Activated CD4-positive, alpha-beta T cell treated with anti-CD3 and anti-CD28 coated beads, Interleukin-2, amount 10 ng/mL, durations not matched to agents 24 days and 14 days (primary cell): ENCODE measurements at regions not wholly inside any gene's neighbourhood (a gene's known extent, or its start where the extent isn't known, plus 50 kb on each side); places are given as distances from the start of the nearest gene placed in this dataset.
"Not testable (repeated sequence)": the region's sequence is repeated elsewhere in the genome, so short reads cannot be mapped to it uniquely, and the experiment has no call there.

Source experiments
- DNase-seq: peaks from one replicate; pipeline ENCODE4 v3.0.0; 2022
- H3K27ac Mint-ChIP-seq: one replicate; pipeline ENCODE4 v1.8.0; 2022; ENCODE audit warnings: mild to moderate bottlenecking, mixed read lengths
- H3K27me3 Mint-ChIP-seq: one replicate; pipeline ENCODE4 v1.8.0; 2022; ENCODE audit warnings: mixed read lengths
- H3K36me3 Mint-ChIP-seq: one replicate; pipeline ENCODE4 v1.8.0; 2022; ENCODE audit warnings: low read depth, mild to moderate bottlenecking, mixed read lengths
- H3K4me1 Mint-ChIP-seq: one replicate; pipeline ENCODE4 v1.8.0; 2021; ENCODE audit warnings: mixed read lengths
- H3K4me3 Mint-ChIP-seq: one replicate; pipeline ENCODE4 v1.8.0; 2022; ENCODE audit warnings: mild to moderate bottlenecking, moderate library complexity, mixed read lengths
- H3K9me3 Mint-ChIP-seq: one replicate; pipeline ENCODE4 v1.8.0; 2021; ENCODE audit warnings: mixed read lengths
- intact Hi-C: fragments of 100-400 bp; cut with micrococcal nuclease; formaldehyde crosslinking; loops from one replicate; pipeline ENCODE4 v1.15.1; 2023

DNA sequence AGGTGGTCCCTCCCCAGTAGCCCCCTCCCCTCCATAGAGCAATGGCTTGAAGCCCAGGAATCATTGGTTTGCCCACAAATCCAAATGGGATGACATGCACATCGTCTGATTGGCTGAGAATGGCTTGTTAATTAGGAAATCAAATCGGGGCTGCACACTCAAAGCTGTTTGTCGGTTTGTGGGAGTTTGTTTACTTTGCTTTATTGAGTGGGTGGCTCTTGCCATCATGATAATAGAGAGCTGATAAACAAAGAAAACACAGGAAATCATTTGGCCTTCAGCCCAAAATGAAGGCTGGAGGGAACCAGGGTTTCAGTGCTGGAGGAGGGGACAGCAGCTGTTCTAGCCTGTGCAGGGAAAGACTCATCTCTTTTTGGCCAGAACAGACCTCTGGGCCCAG, 316.3 kb downstream of the CBLN1 start:
- intact Hi-C loops, result no loop called here
- no peaks in the 10 kb centered on the region for H3K9me3 Mint-ChIP-seq
- H3K4me1 Mint-ChIP-seq, result no peaks in the 10 kb centered on the region
- DNase-seq, result no peak
- H3K36me3 Mint-ChIP-seq, result no peaks in the 10 kb centered on the region
- H3K27me3 Mint-ChIP-seq, result no peaks in the 10 kb centered on the region
- H3K4me3 Mint-ChIP-seq, result no peak overlapping the region
- no peak overlapping the region for H3K27ac Mint-ChIP-seq

GRCh38 chr16:48963901-48964615, 317.6 kb downstream of the CBLN1 start:
- H3K27me3 Mint-ChIP-seq, result no peaks in the 10 kb centered on the region
- no peak overlapping the region for H3K4me3 Mint-ChIP-seq
- no peaks in the 10 kb centered on the region for H3K36me3 Mint-ChIP-seq
- DNase-seq, result no peak
- intact Hi-C loops, result no loop called here
- no peaks in the 10 kb centered on the region for H3K4me1 Mint-ChIP-seq
- H3K9me3 Mint-ChIP-seq, result no peaks in the 10 kb centered on the region
- no peak overlapping the region for H3K27ac Mint-ChIP-seq

DNA sequence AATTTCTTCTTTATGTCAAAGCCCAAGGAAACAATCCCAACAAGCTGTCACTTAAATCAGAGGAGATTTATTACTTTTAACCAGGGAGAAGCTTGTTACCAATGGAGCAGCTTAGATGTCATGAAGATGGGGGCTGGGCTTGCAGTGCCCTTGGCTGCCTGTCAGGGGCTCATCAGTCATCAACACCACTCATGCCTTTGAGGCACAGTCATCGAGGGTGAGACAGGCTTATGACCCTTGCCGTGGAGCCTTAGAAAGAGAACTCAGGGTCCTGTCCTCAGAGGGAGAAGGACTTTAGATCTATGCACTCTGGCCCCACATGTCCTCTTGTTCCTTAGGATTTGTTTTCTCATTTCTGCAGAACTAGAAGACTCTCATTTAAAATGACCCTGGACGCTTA, 318.3 kb downstream of the CBLN1 start:
- no peak overlapping the region for H3K4me3 Mint-ChIP-seq
- no peak overlapping the region for H3K27ac Mint-ChIP-seq
- intact Hi-C loops, result no loop called here
- no peaks in the 10 kb centered on the region for H3K4me1 Mint-ChIP-seq
- no peaks in the 10 kb centered on the region for H3K27me3 Mint-ChIP-seq
- H3K9me3 Mint-ChIP-seq, result no peaks in the 10 kb centered on the region
- DNase-seq, result no peak
- H3K36me3 Mint-ChIP-seq, result no peaks in the 10 kb centered on the region

- H3K4me3 Mint-ChIP-seq, result no peak overlapping the region
- H3K27ac Mint-ChIP-seq, result no peak overlapping the region
- intact Hi-C loops, result no loop called here
- no peaks in the 10 kb centered on the region for H3K9me3 Mint-ChIP-seq
- H3K4me1 Mint-ChIP-seq, result no peaks in the 10 kb centered on the region
- H3K27me3 Mint-ChIP-seq, result no peaks in the 10 kb centered on the region
- H3K36me3 Mint-ChIP-seq, result no peaks in the 10 kb centered on the region
- DNase-seq, result no peak
Measured at GRCh38 chr16:48961546-48961945, 320.1 kb downstream of the CBLN1 start.

DNA sequence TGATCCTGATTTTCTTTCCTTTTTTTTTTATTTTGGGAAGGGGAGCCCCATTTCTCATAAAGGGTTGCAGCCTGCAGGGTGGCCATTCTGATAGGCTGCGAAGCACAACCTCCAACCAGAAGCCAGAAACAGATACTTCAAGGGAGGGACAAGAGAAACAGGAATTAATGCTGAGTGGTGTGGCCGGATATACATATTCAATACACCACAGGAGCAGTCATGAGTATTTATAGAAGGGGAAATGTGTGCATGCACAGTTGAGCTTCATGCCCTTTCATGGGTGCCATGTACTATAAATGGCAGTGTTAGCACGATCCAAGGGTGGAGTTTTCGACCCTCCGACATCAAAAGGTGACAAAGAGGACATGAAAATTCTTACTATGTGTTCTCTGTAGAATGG, 320.8 kb downstream of the CBLN1 start:
- Mint-ChIP-seq H3K4me1 (no peaks in the 10 kb centered on the region), H3K27me3 (no peaks in the 10 kb centered on the region), H3K4me3 (no peak overlapping the region), H3K9me3 (no peaks in the 10 kb centered on the region), H3K36me3 (no peaks in the 10 kb centered on the region), H3K27ac (no peak overlapping the region)
- no peak for DNase-seq
- intact Hi-C loops, result no loop called here

DNA sequence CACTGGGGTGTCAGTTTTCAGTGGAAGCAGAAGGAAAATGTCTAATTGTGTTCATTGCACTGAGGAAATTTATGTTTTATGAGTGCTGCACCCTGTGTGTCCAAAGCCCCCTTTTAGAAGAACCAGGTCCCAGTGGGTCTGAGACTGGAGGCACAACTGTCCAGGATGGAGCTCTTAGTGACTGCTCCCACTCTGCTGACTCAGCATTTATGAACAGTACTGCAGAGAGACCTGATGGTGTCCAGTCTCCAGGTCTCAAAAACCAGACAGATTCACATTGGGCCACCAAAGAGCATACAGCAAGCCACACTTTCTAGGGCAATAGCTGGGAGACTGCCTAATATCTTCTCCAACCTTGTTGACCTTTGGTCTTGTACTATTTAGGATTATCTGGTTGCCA, 321.9 kb downstream of the CBLN1 start:
- intact Hi-C loops, result no loop called here
- Mint-ChIP-seq H3K36me3 (no peaks in the 10 kb centered on the region), H3K27ac (no peak overlapping the region), H3K9me3 (no peaks in the 10 kb centered on the region), H3K4me1 (no peaks in the 10 kb centered on the region), H3K27me3 (no peaks in the 10 kb centered on the region), H3K4me3 (no peak overlapping the region)
- no peak for DNase-seq

DNA sequence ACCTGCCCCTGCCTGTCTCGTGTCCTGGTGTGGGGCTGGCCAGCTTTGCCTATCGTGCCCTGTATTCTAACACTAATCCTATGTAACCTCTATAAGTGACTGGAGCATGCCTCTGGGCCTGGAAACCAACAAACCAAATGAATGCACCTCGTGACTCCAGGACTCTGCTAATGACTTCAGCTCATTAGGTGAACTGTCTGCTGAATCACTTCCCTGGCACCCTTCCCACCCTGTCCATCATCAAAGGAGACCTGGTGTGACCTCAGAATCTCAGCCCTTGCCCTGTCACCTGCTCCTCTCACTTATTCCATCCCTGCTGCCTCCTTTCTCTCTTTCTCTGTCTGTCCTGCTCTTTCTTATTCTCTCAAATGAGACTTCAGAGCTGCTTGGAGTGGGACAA, 322.4 kb downstream of the CBLN1 start:
- Mint-ChIP-seq H3K4me1 (no peaks in the 10 kb centered on the region), H3K36me3 (no peaks in the 10 kb centered on the region), H3K27me3 (no peaks in the 10 kb centered on the region), H3K9me3 (no peaks in the 10 kb centered on the region), H3K4me3 (no peak overlapping the region), H3K27ac (no peak overlapping the region)
- intact Hi-C loops, result no loop called here
- DNase-seq, result no peak

DNA sequence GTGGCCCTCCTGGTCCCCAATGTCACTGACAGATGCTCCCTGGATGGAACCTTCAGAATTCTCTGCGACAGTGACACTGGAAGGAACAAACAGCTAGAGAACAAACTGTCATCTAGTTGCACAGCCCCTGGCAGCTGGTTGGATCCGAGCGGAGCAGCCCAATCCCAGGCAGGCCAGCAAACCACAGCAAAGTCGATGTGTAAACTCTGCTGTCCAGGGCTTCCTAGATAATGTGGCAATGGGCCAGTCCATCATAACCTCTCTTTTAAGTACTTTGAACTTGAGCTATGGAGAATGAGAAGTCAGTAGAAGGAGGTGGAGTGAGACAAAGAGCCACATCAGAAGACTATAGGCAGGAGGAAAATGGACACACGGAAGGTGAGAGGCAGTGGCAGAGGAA, 323.0 kb downstream of the CBLN1 start:
- Mint-ChIP-seq H3K27ac (no peak overlapping the region), H3K27me3 (no peaks in the 10 kb centered on the region), H3K36me3 (no peaks in the 10 kb centered on the region), H3K9me3 (no peaks in the 10 kb centered on the region), H3K4me1 (no peaks in the 10 kb centered on the region), H3K4me3 (no peak overlapping the region)
- no peak for DNase-seq
- intact Hi-C loops, result no loop called here

DNA sequence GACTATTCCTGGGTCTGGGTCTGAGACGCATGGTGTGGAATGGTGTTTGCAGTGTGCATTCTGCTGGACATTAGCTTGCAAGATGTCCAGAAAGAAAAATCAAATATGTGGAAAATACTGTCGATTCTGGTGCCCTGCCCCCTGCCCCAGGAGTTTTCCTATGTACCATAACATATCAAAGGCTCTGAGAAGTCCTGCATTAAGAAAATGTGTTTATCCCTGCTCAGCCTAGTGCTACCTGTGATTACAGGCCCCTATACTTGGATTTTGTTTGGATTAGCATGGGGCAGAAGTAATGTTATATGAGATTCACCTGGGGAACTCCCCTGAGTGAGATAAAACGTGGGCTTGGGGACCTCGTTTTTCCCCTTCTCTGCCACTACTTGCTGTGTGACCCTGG, 325.0 kb downstream of the CBLN1 start:
- Mint-ChIP-seq H3K36me3 (no peaks in the 10 kb centered on the region), H3K27ac (no peak overlapping the region)
- intact Hi-C loops, result no loop called here

GRCh38 chr16:48955837-48956236, 325.8 kb downstream of the CBLN1 start:
- Mint-ChIP-seq H3K4me3 (no peak overlapping the region), H3K27me3 (no peaks in the 10 kb centered on the region), H3K9me3 (no peaks in the 10 kb centered on the region), H3K4me1 (no peaks in the 10 kb centered on the region), H3K36me3 (no peaks in the 10 kb centered on the region), H3K27ac (no peak overlapping the region)
- DNase-seq, result no peak
- intact Hi-C loops, result no loop called here

More for the DNA sequence above, 325.0 kb downstream of the CBLN1 start:
- H3K9me3 Mint-ChIP-seq, result no peaks in the 10 kb centered on the region
- no peaks in the 10 kb centered on the region for H3K4me1 Mint-ChIP-seq
- no peaks in the 10 kb centered on the region for H3K27me3 Mint-ChIP-seq
- no peak for DNase-seq
- H3K4me3 Mint-ChIP-seq, result no peak overlapping the region

GRCh38 chr16:48951621-48952125, 330.0 kb downstream of the CBLN1 start:
- intact Hi-C loops, H3K9me3 Mint-ChIP-seq, H3K27ac Mint-ChIP-seq, H3K27me3 Mint-ChIP-seq, H3K4me3 Mint-ChIP-seq, H3K36me3 Mint-ChIP-seq, DNase-seq, H3K4me1 Mint-ChIP-seq: not testable (repeated sequence)

DNA sequence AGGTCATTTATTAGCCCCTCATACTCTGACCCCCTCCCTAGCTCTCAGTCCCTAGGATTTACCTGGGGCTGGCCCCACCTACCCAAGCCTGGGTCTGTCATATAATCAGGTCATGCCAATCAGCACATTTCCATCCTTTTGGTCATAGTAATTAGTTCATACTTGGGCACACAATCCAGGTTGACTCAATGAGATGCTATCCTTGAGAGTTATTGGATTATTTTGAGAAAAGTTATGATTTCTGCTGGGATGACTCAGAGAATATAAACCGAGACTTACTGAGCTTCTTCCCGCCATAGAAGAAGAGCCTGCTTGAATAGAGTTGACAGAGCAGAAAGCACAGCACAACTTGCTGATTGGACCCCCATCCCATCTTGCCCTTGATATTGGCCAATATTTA, 331.5 kb downstream of the CBLN1 start:
- H3K9me3 Mint-ChIP-seq, result no peaks in the 10 kb centered on the region
- DNase-seq, result no peak
- no peak overlapping the region for H3K27ac Mint-ChIP-seq
- H3K36me3 Mint-ChIP-seq, result no peaks in the 10 kb centered on the region
- intact Hi-C loops, result no loop called here
- no peak overlapping the region for H3K4me3 Mint-ChIP-seq
- H3K4me1 Mint-ChIP-seq, result no peaks in the 10 kb centered on the region
- no peaks in the 10 kb centered on the region for H3K27me3 Mint-ChIP-seq

GRCh38 chr16:48949636-48950035, 332.0 kb downstream of the CBLN1 start:
- Mint-ChIP-seq H3K4me1 (no peaks in the 10 kb centered on the region), H3K27me3 (no peaks in the 10 kb centered on the region), H3K27ac (no peak overlapping the region), H3K4me3 (no peak overlapping the region), H3K9me3 (no peaks in the 10 kb centered on the region), H3K36me3 (no peaks in the 10 kb centered on the region)
- intact Hi-C loops, result no loop called here
- no peak for DNase-seq

GRCh38 chr16:48948911-48949310, 332.7 kb downstream of the CBLN1 start:
- no peaks in the 10 kb centered on the region for H3K4me1 Mint-ChIP-seq
- intact Hi-C loops, result no loop called here
- no peaks in the 10 kb centered on the region for H3K36me3 Mint-ChIP-seq
- H3K9me3 Mint-ChIP-seq, result no peaks in the 10 kb centered on the region
- no peak for DNase-seq
- no peak overlapping the region for H3K27ac Mint-ChIP-seq
- no peak overlapping the region for H3K4me3 Mint-ChIP-seq
- H3K27me3 Mint-ChIP-seq, result no peaks in the 10 kb centered on the region

GRCh38 chr16:48947371-48947713, 334.3 kb downstream of the CBLN1 start:
- Mint-ChIP-seq H3K4me3 (no peak overlapping the region), H3K4me1 (no peaks in the 10 kb centered on the region), H3K9me3 (no peaks in the 10 kb centered on the region), H3K36me3 (no peaks in the 10 kb centered on the region), H3K27ac (no peak overlapping the region), H3K27me3 (no peaks in the 10 kb centered on the region)
- no peak for DNase-seq
- intact Hi-C loops, result no loop called here
